Stimulated activated CD8-positive, alpha-beta memory T cell treated with anti-CD3 and anti-CD28 coated beads, Interleukin-4, amount 100 ng/mL, for 1 hour (primary cell): ENCODE measurements at regions not wholly inside any gene's neighbourhood (a gene's known extent, or its start where the extent isn't known, plus 50 kb on each side); places are given as distances from the start of the nearest gene placed in this dataset.

Experiments used
- DNase-seq, 2 donors: peaks; one replicate each; pipeline ENCODE4 v3.0.0-alpha.2; 2020; ENCODE audit warnings: low read depth in 2 of 2, low spot score in 1 of 2

DNA sequence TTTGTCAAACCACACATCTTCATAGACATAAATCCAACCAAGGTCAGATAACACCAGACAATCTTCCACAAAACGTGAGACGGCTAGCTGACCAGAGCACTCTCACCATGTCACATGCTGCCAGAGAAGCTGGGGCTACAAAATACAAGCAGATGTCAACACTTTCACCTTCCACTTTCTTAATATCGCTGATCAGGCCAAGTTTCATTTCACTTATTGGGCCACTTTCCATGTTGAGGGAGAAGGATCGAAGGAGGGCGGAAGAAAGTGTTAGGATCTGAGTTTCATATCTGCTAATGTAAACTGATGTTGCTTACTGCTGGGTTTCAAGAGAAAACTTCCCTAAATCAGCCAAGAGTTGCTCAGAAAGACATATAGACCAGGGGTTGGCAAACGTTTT is 177.0 kb upstream of the PRDM1 start:
- DNase-seq, result no peak

DNA sequence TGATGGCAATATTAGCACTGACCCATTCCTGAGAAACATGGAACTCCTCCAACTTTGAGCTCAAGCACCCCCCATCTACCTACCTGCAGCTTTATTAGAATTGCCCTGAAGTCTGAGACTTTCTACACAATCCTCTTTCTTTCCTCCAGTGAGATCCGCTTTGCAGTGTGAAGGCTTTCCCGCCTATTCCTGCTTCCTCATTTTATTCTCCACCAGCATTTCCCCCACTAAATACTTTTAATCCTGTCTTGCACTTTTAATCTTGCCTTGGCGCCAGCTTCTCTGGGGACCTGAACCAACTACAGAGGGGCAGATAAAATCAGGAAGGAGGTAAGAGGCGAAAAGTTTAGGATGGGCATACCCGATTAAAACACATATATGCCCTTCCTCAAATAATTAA is 178.1 kb upstream of the PRDM1 start:
- no peak for DNase-seq

GRCh38 chr6:105907301-105907700 is 178.8 kb upstream of the PRDM1 start:
- no peak for DNase-seq

- DNase-seq, result no peak
Observed at GRCh38 chr6:105902401-105903031, 183.6 kb upstream of the PRDM1 start.

GRCh38 chr6:105901583-105901982 is 184.6 kb upstream of the PRDM1 start:
- no peak for DNase-seq

- DNase-seq, result no peak
Observed at GRCh38 chr6:105900125-105900937, 185.8 kb upstream of the PRDM1 start.

GRCh38 chr6:105898286-105898685 is 187.8 kb upstream of the PRDM1 start:
- no peak for DNase-seq

DNA sequence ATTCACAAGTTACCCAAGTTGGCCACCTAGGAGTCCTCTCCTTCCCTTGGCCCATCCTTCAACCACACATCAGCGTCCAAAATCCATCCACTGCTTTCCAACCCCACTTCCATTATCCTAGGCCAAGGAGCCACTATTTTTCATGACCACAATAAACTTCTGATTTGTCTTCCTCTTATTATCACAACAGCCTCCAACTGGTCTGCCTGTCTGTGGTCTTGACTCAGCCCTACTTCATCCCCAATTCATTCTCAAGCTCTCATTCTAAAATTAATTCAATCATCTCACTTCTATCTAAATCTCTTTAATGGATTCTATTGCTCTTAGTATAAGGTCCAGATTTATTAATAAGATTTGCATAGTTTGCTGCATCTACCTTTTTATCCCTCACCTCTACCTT is 189.0 kb upstream of the PRDM1 start:
- DNase-seq, result no peak

GRCh38 chr6:105896821-105897095 is 189.4 kb upstream of the PRDM1 start:
- no peak for DNase-seq

- no peak for DNase-seq
Observed at GRCh38 chr6:105896052-105896820, 189.9 kb upstream of the PRDM1 start.

GRCh38 chr6:105894556-105894955 is 191.6 kb upstream of the PRDM1 start:
- DNase-seq, result no peak

- DNase-seq, result no peak
Observed at GRCh38 chr6:105893741-105894140, 192.4 kb upstream of the PRDM1 start.

DNA sequence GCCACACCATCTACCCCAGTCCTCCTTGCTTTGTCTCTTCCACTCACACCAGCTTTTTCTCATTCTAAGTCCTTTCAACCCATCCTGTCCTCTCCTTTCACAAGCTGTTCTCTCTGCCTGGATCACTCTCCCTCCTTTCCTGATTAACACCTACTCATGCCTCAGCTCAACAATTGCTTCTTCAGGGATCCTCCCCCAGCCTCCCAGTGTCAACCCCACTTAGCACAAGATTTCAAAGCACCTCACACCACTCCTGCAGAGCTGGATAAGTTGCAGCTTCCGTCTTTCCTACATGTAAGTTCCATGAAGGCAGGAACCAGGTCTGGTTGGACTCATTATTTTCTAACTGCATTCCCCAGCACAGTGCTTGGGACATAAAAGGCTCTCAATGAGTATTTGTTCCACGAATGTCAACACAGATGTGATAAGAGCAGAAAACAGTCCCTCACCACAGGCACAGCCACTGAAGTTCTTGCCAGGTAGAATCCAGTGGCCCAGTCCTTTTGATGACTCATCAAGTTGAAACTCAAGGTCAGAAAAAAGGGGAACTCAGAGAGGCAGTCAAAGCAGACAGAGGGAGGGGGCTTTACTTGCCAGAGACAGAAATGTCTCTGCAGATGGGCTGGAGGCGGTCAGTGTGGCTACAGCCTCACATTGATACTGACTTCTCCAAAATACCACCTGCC is 193.4 kb upstream of the PRDM1 start:
- DNase-seq, result no peak

DNA sequence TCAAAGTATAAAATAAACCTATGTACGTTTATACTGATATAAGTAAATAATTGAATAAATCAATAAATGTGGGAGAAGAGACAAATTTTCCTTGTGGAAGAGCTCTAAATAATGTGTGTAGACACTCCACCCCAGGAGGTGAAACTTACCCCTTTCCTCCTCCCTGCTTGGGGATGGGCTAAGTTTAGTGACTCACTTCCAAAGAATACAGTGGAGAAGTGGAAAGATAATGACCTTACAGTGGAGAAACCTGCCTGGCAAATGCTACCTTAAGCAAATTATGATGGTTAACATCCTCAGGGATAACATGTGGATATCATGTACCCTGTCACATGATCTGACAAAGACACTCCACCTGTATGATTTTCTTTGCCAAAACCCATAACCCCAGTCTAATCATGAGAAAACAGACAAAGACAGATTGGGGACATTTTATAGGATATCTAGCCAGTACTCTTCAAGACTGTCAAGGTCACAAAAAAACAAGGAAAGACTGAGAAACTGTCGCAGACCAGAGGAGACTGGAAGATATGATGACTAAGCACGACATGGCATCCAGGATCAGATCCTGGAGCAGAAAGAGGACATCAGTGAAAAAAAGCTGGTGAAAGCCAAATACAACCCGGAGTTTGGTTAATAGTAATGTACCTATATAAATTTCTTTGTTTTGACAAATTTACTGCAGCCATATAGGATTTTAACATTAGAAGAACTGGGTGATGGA is 195.5 kb upstream of the PRDM1 start:
- no peak for DNase-seq

- no peak for DNase-seq
Observed at GRCh38 chr6:105889902-105890301, 196.2 kb upstream of the PRDM1 start.

- DNase-seq, result no peak
Observed at GRCh38 chr6:105886814-105887544, 199.2 kb upstream of the PRDM1 start.

- DNase-seq, result no peak
Observed at GRCh38 chr6:105886066-105886813, 199.9 kb upstream of the PRDM1 start.

GRCh38 chr6:105884426-105884825 is 201.7 kb upstream of the PRDM1 start:
- no peak for DNase-seq

- no peak for DNase-seq
Observed at GRCh38 chr6:105884011-105884410, 202.1 kb upstream of the PRDM1 start.

- no peak for DNase-seq
Observed at GRCh38 chr6:105882828-105883227, 203.3 kb upstream of the PRDM1 start.
